Activated CD4-positive, alpha-beta T cell treated with anti-CD3 and anti-CD28 coated beads, Interleukin-2, amount 10 ng/mL, durations not matched to agents 7 days and 5 days (primary cell): ENCODE measurements at regions not wholly inside any gene's neighbourhood (a gene's known extent, or its start where the extent isn't known, plus 50 kb on each side); places are given as distances from the start of the nearest gene placed in this dataset.

Experiments used
- CTCF ChIA-PET: fragments of 350-600 bp; sonication (Branson Sonifier 250); formaldehyde crosslinking; loops from one replicate; lab custom pipeline; 2021; ENCODE audit warnings: antibody characterized with exemption; lab: Charles Lee
- POLR2A ChIA-PET: fragments of 350-600 bp; sonication (Branson Sonifier 250); formaldehyde crosslinking; loops from one replicate; lab custom pipeline; 2021; ENCODE audit warnings: antibody characterized with exemption; lab: Charles Lee
- DNase-seq: peaks from one replicate; pipeline ENCODE4 v3.0.0-alpha.2; 2020
- H3K27ac Mint-ChIP-seq: one replicate; pipeline ENCODE4 v1.8.0; 2021; ENCODE audit warnings: mild to moderate bottlenecking, moderate library complexity, mixed read lengths
- H3K27me3 Mint-ChIP-seq: one replicate; pipeline ENCODE4 v1.8.0; 2021; ENCODE audit warnings: mixed read lengths
- H3K36me3 Mint-ChIP-seq: one replicate; pipeline ENCODE4 v1.8.0; 2021; ENCODE audit warnings: low read depth, mixed read lengths
- H3K4me1 Mint-ChIP-seq: one replicate; pipeline ENCODE4 v1.8.0; 2021; ENCODE audit warnings: mixed read lengths
- H3K4me3 Mint-ChIP-seq: one replicate; pipeline ENCODE4 v1.8.0; 2021; ENCODE audit warnings: mild to moderate bottlenecking, moderate library complexity, mixed read lengths
- H3K9me3 Mint-ChIP-seq: one replicate; pipeline ENCODE4 v1.8.0; 2021; ENCODE audit warnings: mixed read lengths

- DNase-seq, result no peak
- Mint-ChIP-seq H3K36me3 (no peaks in the 10 kb centered on the region), H3K9me3 (no peaks in the 10 kb centered on the region), H3K4me3 (no peak overlapping the region), H3K27ac (no peak overlapping the region), H3K27me3 (no peaks in the 10 kb centered on the region), H3K4me1 (no peaks in the 10 kb centered on the region)
- POLR2A ChIA-PET, result no interaction called here
- CTCF ChIA-PET, result no interaction called here
Observed at GRCh38 chr4:17096692-17097091, 198.2 kb upstream of the LDB2 start.

GRCh38 chr4:17095771-17096170 lies 197.3 kb upstream of the LDB2 start:
- no peaks in the 10 kb centered on the region for H3K36me3 Mint-ChIP-seq
- H3K27ac Mint-ChIP-seq, result no peak overlapping the region
- POLR2A ChIA-PET, result no interaction called here
- H3K4me1 Mint-ChIP-seq, result no peaks in the 10 kb centered on the region
- no peak for DNase-seq
- H3K4me3 Mint-ChIP-seq, result no peak overlapping the region
- CTCF ChIA-PET, result no interaction called here
- H3K27me3 Mint-ChIP-seq, result no peaks in the 10 kb centered on the region
- H3K9me3 Mint-ChIP-seq, result no peaks in the 10 kb centered on the region

- POLR2A ChIA-PET, result no interaction called here
- DNase-seq, result no peak
- no peaks in the 10 kb centered on the region for H3K27me3 Mint-ChIP-seq
- no peaks in the 10 kb centered on the region for H3K4me1 Mint-ChIP-seq
- no peaks in the 10 kb centered on the region for H3K36me3 Mint-ChIP-seq
- no peak overlapping the region for H3K27ac Mint-ChIP-seq
- CTCF ChIA-PET, result no interaction called here
- H3K4me3 Mint-ChIP-seq, result no peak overlapping the region
- H3K9me3 Mint-ChIP-seq, result no peaks in the 10 kb centered on the region
Observed at GRCh38 chr4:17094876-17095210, 196.4 kb upstream of the LDB2 start.

- ChIA-PET CTCF (no interaction called here), POLR2A (no interaction called here)
- no peak overlapping the region for H3K4me3 Mint-ChIP-seq
- H3K27ac Mint-ChIP-seq, result no peak overlapping the region
- no peak for DNase-seq
- no peaks in the 10 kb centered on the region for H3K9me3 Mint-ChIP-seq
- no peaks in the 10 kb centered on the region for H3K27me3 Mint-ChIP-seq
- no peaks in the 10 kb centered on the region for H3K36me3 Mint-ChIP-seq
- no peaks in the 10 kb centered on the region for H3K4me1 Mint-ChIP-seq
Observed at GRCh38 chr4:17094159-17094875, 195.9 kb upstream of the LDB2 start.

GRCh38 chr4:17093481-17093880 lies 195.0 kb upstream of the LDB2 start:
- POLR2A ChIA-PET, result no interaction called here
- no peaks in the 10 kb centered on the region for H3K4me1 Mint-ChIP-seq
- CTCF ChIA-PET, result no interaction called here

GRCh38 chr4:17092736-17093437 lies 194.4 kb upstream of the LDB2 start:
- POLR2A ChIA-PET, result no interaction called here
- H3K27ac Mint-ChIP-seq, result no peak overlapping the region

More at GRCh38 chr4:17093481-17093880, 195.0 kb upstream of the LDB2 start:
- H3K27me3 Mint-ChIP-seq, result no peaks in the 10 kb centered on the region
- H3K27ac Mint-ChIP-seq, result no peak overlapping the region
- peaks cover 3% of the 10 kb centered on the region for H3K9me3 Mint-ChIP-seq
- H3K36me3 Mint-ChIP-seq, result no peaks in the 10 kb centered on the region
- no peak for DNase-seq
- H3K4me3 Mint-ChIP-seq, result no peak overlapping the region

GRCh38 chr4:17091104-17091503 lies 192.7 kb upstream of the LDB2 start:
- Mint-ChIP-seq H3K27me3 (no peaks in the 10 kb centered on the region), H3K9me3 (peaks cover 5% of the 10 kb centered on the region), H3K4me1 (no peaks in the 10 kb centered on the region), H3K4me3 (no peak overlapping the region), H3K27ac (no peak overlapping the region), H3K36me3 (no peaks in the 10 kb centered on the region)
- ChIA-PET CTCF (no interaction called here), POLR2A (no interaction called here)
- no peak for DNase-seq

More at GRCh38 chr4:17092736-17093437, 194.4 kb upstream of the LDB2 start:
- CTCF ChIA-PET, result no interaction called here
- no peak for DNase-seq
- H3K4me3 Mint-ChIP-seq, result no peak overlapping the region
- no peaks in the 10 kb centered on the region for H3K4me1 Mint-ChIP-seq
- H3K36me3 Mint-ChIP-seq, result no peaks in the 10 kb centered on the region
- no peaks in the 10 kb centered on the region for H3K27me3 Mint-ChIP-seq
- H3K9me3 Mint-ChIP-seq, result peaks cover 3% of the 10 kb centered on the region

GRCh38 chr4:17090063-17090462 lies 191.6 kb upstream of the LDB2 start:
- Mint-ChIP-seq H3K36me3 (no peaks in the 10 kb centered on the region), H3K9me3 (peaks cover 5% of the 10 kb centered on the region), H3K4me3 (no peak overlapping the region), H3K4me1 (no peaks in the 10 kb centered on the region), H3K27me3 (no peaks in the 10 kb centered on the region), H3K27ac (no peak overlapping the region)
- DNase-seq, result no peak
- ChIA-PET POLR2A (no interaction called here), CTCF (no interaction called here)

- no peaks in the 10 kb centered on the region for H3K36me3 Mint-ChIP-seq
- CTCF ChIA-PET, result no interaction called here
- H3K4me3 Mint-ChIP-seq, result no peak overlapping the region
- H3K27ac Mint-ChIP-seq, result no peak overlapping the region
- no peaks in the 10 kb centered on the region for H3K27me3 Mint-ChIP-seq
- H3K9me3 Mint-ChIP-seq, result peaks cover 5% of the 10 kb centered on the region
- no peak for DNase-seq
- H3K4me1 Mint-ChIP-seq, result no peaks in the 10 kb centered on the region
- POLR2A ChIA-PET, result no interaction called here
Observed at GRCh38 chr4:17085416-17085815, 187.0 kb upstream of the LDB2 start.

GRCh38 chr4:17082186-17082585 lies 183.7 kb upstream of the LDB2 start:
- POLR2A ChIA-PET, result no interaction called here
- H3K9me3 Mint-ChIP-seq, result no peaks in the 10 kb centered on the region
- no peaks in the 10 kb centered on the region for H3K36me3 Mint-ChIP-seq
- CTCF ChIA-PET, result no interaction called here
- no peak for DNase-seq
- H3K27me3 Mint-ChIP-seq, result no peaks in the 10 kb centered on the region
- H3K4me3 Mint-ChIP-seq, result no peak overlapping the region
- no peaks in the 10 kb centered on the region for H3K4me1 Mint-ChIP-seq
- no peak overlapping the region for H3K27ac Mint-ChIP-seq

GRCh38 chr4:17081179-17081578 lies 182.7 kb upstream of the LDB2 start:
- CTCF ChIA-PET, result no interaction called here
- Mint-ChIP-seq H3K27ac (no peak overlapping the region), H3K4me1 (no peaks in the 10 kb centered on the region), H3K9me3 (no peaks in the 10 kb centered on the region), H3K4me3 (no peak overlapping the region), H3K36me3 (no peaks in the 10 kb centered on the region), H3K27me3 (no peaks in the 10 kb centered on the region)
- POLR2A ChIA-PET, result no interaction called here
- no peak for DNase-seq

- Mint-ChIP-seq H3K4me1 (no peaks in the 10 kb centered on the region), H3K27ac (no peak overlapping the region), H3K4me3 (no peak overlapping the region), H3K27me3 (peaks cover 2% of the 10 kb centered on the region), H3K36me3 (no peaks in the 10 kb centered on the region), H3K9me3 (no peaks in the 10 kb centered on the region)
- POLR2A ChIA-PET, result no interaction called here
- CTCF ChIA-PET, result no interaction called here
- no peak for DNase-seq
Observed at GRCh38 chr4:17077105-17077504, 178.7 kb upstream of the LDB2 start.

GRCh38 chr4:17072483-17072882 lies 174.0 kb upstream of the LDB2 start:
- Mint-ChIP-seq H3K9me3 (no peaks in the 10 kb centered on the region), H3K4me3 (no peak overlapping the region), H3K27me3 (peaks cover 2% of the 10 kb centered on the region), H3K27ac (no peak overlapping the region), H3K36me3 (no peaks in the 10 kb centered on the region), H3K4me1 (no peaks in the 10 kb centered on the region)
- no peak for DNase-seq
- POLR2A ChIA-PET, result no interaction called here
- CTCF ChIA-PET, result no interaction called here

GRCh38 chr4:17068891-17069290 lies 170.4 kb upstream of the LDB2 start:
- Mint-ChIP-seq H3K9me3 (no peaks in the 10 kb centered on the region), H3K4me1 (no peaks in the 10 kb centered on the region), H3K27ac (no peak overlapping the region), H3K27me3 (no peaks in the 10 kb centered on the region), H3K36me3 (no peaks in the 10 kb centered on the region), H3K4me3 (no peak overlapping the region)
- CTCF ChIA-PET, result no interaction called here
- POLR2A ChIA-PET, result no interaction called here
- DNase-seq, result no peak
